HG03066 (cell line): ENCODE measurements at regions not wholly inside any gene's neighbourhood (a gene's known extent, or its start where the extent isn't known, plus 50 kb on each side); places are given as distances from the start of the nearest gene placed in this dataset.

Experiments
- ATAC-seq: cut with Tn5 transposase; IDR thresholded peaks from one replicate; pipeline ENCODE4 v1.9.1; 2021; ENCODE audit warnings: low read depth; ENCODE audit not compliant: unreplicated experiment

- ATAC-seq = no peak
These were observed 100.5 kb downstream of the PALM2AKAP2 start for GRCh38 chr9:109880276-109881169.

DNA sequence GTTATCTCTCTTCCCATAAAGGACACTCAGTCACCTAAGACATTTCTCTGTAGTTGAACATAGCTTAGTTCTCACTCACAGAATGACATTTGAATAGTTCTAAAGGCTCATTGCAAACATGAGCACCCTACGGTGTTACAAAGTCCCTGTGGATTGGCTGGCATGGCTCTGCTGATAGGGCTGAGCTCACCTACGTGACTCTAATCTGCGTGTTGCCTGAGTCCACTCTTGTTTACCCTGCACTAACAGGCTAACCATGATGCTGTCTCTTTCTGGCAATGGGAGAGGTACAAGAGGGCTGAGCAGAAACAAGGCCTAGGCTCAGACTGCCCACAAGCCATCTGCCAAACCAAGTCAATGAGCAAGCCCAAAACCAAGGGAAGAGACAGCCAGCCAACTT is 103.6 kb downstream of the PALM2AKAP2 start:
- no peak for ATAC-seq

- no peak for ATAC-seq
These were observed 106.0 kb downstream of the PALM2AKAP2 start for GRCh38 chr9:109886041-109886440.

DNA sequence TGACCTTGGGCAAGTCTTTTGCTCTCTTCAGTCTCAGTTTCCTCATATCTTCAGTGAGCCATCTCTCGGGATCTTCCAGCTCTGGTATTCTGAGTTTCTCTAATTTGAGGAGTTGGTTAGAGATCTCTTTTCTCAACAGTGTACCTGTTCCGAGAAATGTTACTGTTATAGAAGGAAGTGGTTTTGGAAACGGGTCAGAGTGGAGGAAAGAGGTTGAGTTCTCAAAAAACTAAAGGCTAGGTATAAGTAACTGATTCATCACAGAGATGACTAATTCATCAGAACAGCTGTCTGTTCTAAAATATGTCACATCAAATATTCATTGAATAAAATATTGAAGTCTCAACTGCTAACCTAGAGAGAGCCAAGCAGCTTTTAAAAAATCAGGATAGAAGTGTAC is 106.6 kb downstream of the PALM2AKAP2 start:
- no peak for ATAC-seq

DNA sequence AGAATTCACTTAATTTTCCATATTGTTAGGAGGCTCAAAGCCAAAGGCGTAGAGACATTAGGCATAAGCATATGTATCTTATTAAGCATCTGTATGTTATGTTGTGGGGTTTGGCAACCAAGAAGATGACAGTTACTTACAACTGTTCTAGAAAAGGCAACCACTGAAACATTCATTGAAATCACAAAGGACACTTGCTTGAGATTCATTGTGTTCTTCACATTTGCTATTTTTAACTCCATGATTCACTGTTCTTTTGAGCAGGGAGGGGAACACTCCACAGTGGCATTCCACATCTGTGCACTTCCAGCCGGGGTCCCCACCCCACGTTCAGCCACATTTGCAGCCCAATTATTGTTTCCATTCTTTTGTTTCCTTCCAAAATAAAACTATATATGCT is 107.1 kb downstream of the PALM2AKAP2 start:
- ATAC-seq = no peak

GRCh38 chr9:109888695-109889094 is 108.7 kb downstream of the PALM2AKAP2 start:
- ATAC-seq = no peak

- ATAC-seq = no peak
These were observed 109.5 kb downstream of the PALM2AKAP2 start for GRCh38 chr9:109889456-109889855.

DNA sequence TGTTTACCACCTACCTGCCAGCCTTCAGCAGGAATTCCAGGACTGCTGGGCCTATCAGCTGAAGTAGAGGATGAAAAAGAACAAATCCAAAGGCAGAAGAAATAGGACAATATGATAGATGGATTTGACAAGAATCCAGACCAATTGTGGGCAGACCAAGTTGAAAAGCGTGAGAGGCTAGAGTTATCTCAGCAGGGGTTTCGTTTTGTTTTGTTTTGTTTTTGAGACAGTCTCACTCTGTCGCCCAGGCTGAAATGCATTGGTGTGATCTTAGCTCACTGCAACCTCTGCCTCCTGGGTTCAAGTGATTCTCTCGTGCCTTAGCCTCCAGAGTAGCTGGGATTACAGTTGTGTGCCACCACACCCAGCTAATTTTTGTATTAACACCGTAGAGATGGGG is 113.2 kb downstream of the PALM2AKAP2 start:
- ATAC-seq = peak; percentile 41

DNA sequence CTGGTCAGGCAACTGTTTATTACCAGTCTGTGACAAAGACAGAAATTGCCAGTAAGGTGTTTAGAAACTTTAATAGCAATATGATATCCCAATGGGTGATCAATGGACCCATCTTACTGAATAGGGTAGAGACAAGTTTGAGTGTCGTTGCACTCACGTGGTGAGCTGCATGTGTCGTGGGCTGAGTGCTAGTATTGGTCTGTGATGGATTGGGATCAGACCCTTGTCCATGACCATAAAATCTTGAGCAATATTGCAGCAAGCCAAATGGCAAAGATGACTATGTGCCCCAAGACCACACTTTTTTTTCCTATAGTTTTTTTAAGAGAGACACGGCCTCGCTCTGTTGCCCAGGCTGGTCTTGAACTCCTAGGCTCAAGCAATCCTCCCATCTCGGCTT is 114.5 kb downstream of the PALM2AKAP2 start:
- ATAC-seq = no peak

GRCh38 chr9:109894921-109895758 is 115.1 kb downstream of the PALM2AKAP2 start:
- ATAC-seq = peak; percentile 69

GRCh38 chr9:109901201-109901600 is 121.2 kb downstream of the PALM2AKAP2 start:
- no peak for ATAC-seq

GRCh38 chr9:109903515-109904138 is 123.6 kb downstream of the PALM2AKAP2 start:
- no peak for ATAC-seq

DNA sequence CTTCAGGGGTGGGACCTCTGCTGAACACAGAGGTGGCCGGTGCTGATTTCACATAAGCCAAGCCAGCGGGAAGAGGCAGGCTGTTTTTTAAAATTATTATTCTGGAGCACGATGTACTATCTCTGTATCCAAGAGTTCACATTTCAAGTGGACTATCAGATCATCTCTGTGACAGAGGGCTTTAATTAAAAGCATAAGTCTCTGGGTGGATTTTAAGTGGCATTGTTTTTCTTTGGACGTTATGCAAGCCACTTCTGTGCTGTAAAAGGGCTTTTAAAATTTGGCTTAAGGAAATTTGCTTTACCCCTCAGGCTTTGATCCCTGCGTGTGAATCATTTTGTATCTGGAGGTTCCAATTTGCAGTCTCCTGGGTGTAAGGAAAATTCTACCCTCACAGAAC is 124.7 kb downstream of the PALM2AKAP2 start:
- no peak for ATAC-seq

GRCh38 chr9:109905472-109905871 is 125.5 kb downstream of the PALM2AKAP2 start:
- ATAC-seq = no peak

DNA sequence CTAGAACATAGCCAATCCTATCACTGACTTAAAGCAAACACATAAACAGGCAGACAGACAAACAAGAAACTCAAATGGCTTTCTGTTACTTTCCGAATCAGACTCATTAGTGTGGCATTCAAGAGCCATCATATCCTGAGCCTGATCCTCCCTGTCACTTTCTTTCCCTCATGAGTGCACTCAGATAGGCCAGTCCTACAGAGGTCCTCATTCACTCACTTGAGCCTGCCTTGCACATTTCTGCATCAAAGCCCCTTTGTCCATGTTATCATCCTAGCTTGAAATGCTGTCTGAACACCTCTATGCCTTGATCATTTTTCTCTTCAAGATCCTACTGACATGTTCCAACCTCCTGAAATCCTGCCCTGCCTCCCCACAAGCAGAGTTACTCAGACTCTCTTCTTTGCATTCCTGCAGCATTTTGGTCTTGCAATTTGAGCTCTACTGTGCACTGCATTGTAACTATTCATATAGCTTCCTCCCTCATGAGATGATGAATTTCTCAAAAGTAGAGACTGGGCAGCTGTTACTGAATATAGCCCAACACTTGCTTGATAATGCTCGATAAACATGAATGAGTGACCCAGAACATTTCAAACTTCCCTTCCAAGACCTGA is 126.9 kb downstream of the PALM2AKAP2 start:
- ATAC-seq = peak; percentile 22

GRCh38 chr9:109907400-109907799 is 127.4 kb downstream of the PALM2AKAP2 start:
- peak; percentile 79 for ATAC-seq

GRCh38 chr9:109907810-109908458 is 127.9 kb downstream of the PALM2AKAP2 start:
- ATAC-seq = no peak

- no peak for ATAC-seq
These were observed 128.7 kb downstream of the PALM2AKAP2 start for GRCh38 chr9:109908459-109909390.
